ENCODE measurements at regions not wholly inside any gene's neighbourhood (a gene's known extent, or its start where the extent isn't known, plus 50 kb on each side); places are given as distances from the start of the nearest gene placed in this dataset.

- no peak overlapping the region for H2AFZ ChIP-seq (ENCODE audit: low read length)
- no peak overlapping the region for H3K4me3 ChIP-seq (ENCODE audit: low read length, poor library complexity, severe bottlenecking)
- no peaks in the 10 kb centered on the region for H3K79me2 ChIP-seq (ENCODE audit: insufficient read depth, low read length)
- no peaks in the 10 kb centered on the region for H3F3A ChIP-seq (ENCODE audit: low read depth)
- no peaks in the 10 kb centered on the region for H3K4me1 ChIP-seq (ENCODE audit: insufficient read depth, low read length, poor library complexity, severe bottlenecking)
- no peaks in the 10 kb centered on the region for H3K9me2 ChIP-seq (replicated peaks; ENCODE audit: low read depth, low read length)
- H3K9me3 ChIP-seq (ENCODE audit: insufficient read depth, low read depth, low read length) = no peaks in the 10 kb centered on the region
- H4K20me1 ChIP-seq (ENCODE audit: insufficient read depth, low read length, poor library complexity, severe bottlenecking) = no peaks in the 10 kb centered on the region
- H3K4me2 ChIP-seq (ENCODE audit: low read depth, low read length, poor library complexity, severe bottlenecking) = no peak overlapping the region
- TF ChIP-seq EZH2phosphoT487 (IDR thresholded peaks at IDR 0.05; ENCODE audit: borderline replicate concordance) = no peak
- TF ChIP-seq CTCF (conservative IDR thresholded peaks at IDR 0.05; ENCODE audit: low read length) = no peak
- no peaks in the 10 kb centered on the region for H3K27me3 ChIP-seq (ENCODE audit: insufficient read depth, low read length, poor library complexity, severe bottlenecking)
- H3K36me3 ChIP-seq (ENCODE audit: insufficient read depth, low read length) = no peaks in the 10 kb centered on the region
- H3K9ac ChIP-seq (ENCODE audit: low read depth, low read length, poor library complexity, severe bottlenecking) = no peak overlapping the region
Observed at GRCh38 chr4:121221201-121221600, 57.1 kb upstream of the TNIP3 start.

GRCh38 chr4:121220698-121221097, 56.6 kb upstream of the TNIP3 start:
- no peak overlapping the region for H3K9ac ChIP-seq (ENCODE audit: low read depth, low read length, poor library complexity, severe bottlenecking)
- no peak overlapping the region for H3K4me2 ChIP-seq (ENCODE audit: low read depth, low read length, poor library complexity, severe bottlenecking)
- H3K9me3 ChIP-seq (ENCODE audit: insufficient read depth, low read depth, low read length) = no peaks in the 10 kb centered on the region
- H3K36me3 ChIP-seq (ENCODE audit: insufficient read depth, low read length) = no peaks in the 10 kb centered on the region
- H3K27me3 ChIP-seq (ENCODE audit: insufficient read depth, low read length, poor library complexity, severe bottlenecking) = no peaks in the 10 kb centered on the region
- H2AFZ ChIP-seq (ENCODE audit: low read length) = no peak overlapping the region
- H3K4me3 ChIP-seq (ENCODE audit: low read length, poor library complexity, severe bottlenecking) = no peak overlapping the region
- no peaks in the 10 kb centered on the region for H4K20me1 ChIP-seq (ENCODE audit: insufficient read depth, low read length, poor library complexity, severe bottlenecking)
- H3K9me2 ChIP-seq (replicated peaks; ENCODE audit: low read depth, low read length) = no peaks in the 10 kb centered on the region
- no peak for TF ChIP-seq CTCF (conservative IDR thresholded peaks at IDR 0.05; ENCODE audit: low read length)
- no peak for TF ChIP-seq EZH2phosphoT487 (IDR thresholded peaks at IDR 0.05; ENCODE audit: borderline replicate concordance)
- no peaks in the 10 kb centered on the region for H3K4me1 ChIP-seq (ENCODE audit: insufficient read depth, low read length, poor library complexity, severe bottlenecking)
- no peaks in the 10 kb centered on the region for H3K79me2 ChIP-seq (ENCODE audit: insufficient read depth, low read length)
- H3F3A ChIP-seq (ENCODE audit: low read depth) = no peaks in the 10 kb centered on the region

- Histone ChIP-seq H3K4me3 (ENCODE audit: low read length, poor library complexity, severe bottlenecking) (no peak overlapping the region), H3K4me2 (ENCODE audit: low read depth, low read length, poor library complexity, severe bottlenecking) (no peak overlapping the region), H3K9ac (ENCODE audit: low read depth, low read length, poor library complexity, severe bottlenecking) (no peak overlapping the region), H3K9me3 (ENCODE audit: insufficient read depth, low read depth, low read length) (no peaks in the 10 kb centered on the region), H3K27me3 (ENCODE audit: insufficient read depth, low read length, poor library complexity, severe bottlenecking) (no peaks in the 10 kb centered on the region), H2AFZ (ENCODE audit: low read length) (0 out of 2 replicates have a peak overlapping the region, but pooled peaks have one; percentile 47), H4K20me1 (ENCODE audit: insufficient read depth, low read length, poor library complexity, severe bottlenecking) (no peaks in the 10 kb centered on the region), H3K36me3 (ENCODE audit: insufficient read depth, low read length) (no peaks in the 10 kb centered on the region), H3F3A (ENCODE audit: low read depth) (no peaks in the 10 kb centered on the region), H3K4me1 (ENCODE audit: insufficient read depth, low read length, poor library complexity, severe bottlenecking) (no peaks in the 10 kb centered on the region), H3K79me2 (ENCODE audit: insufficient read depth, low read length) (no peaks in the 10 kb centered on the region), H3K9me2 (replicated peaks; ENCODE audit: low read depth, low read length) (no peaks in the 10 kb centered on the region)
- TF ChIP-seq EZH2phosphoT487 (IDR thresholded peaks at IDR 0.05; ENCODE audit: borderline replicate concordance) (no peak), CTCF (conservative IDR thresholded peaks at IDR 0.05; ENCODE audit: low read length) (no peak)
Observed at GRCh38 chr4:121219227-121219626, 55.1 kb upstream of the TNIP3 start.

Data from Loucy (cell line).